NCI-H82 treated with DMSO at 0.1 percent for 48 hours (cell line): ENCODE measurements at regions not wholly inside any gene's neighbourhood (a gene's known extent, or its start where the extent isn't known, plus 50 kb on each side); places are given as distances from the start of the nearest gene placed in this dataset.
"Not testable (repeated sequence)": the region's sequence is repeated elsewhere in the genome, so short reads cannot be mapped to it uniquely, and the experiment has no call there.

Source experiments
- DNase-seq: peaks from one replicate; lab custom pipeline; 2025; ENCODE audit not compliant: unreplicated experiment; lab: John Stamatoyannopoulos, UW

- no peak for DNase-seq
Observed at GRCh38 chr6:144901412-144901811, 616.3 kb downstream of the UTRN start.

GRCh38 chr6:144908004-144908403, 622.9 kb downstream of the UTRN start:
- no peak for DNase-seq

- DNase-seq: no peak
Observed at GRCh38 chr6:144909753-144910285, 624.7 kb downstream of the UTRN start.

DNA sequence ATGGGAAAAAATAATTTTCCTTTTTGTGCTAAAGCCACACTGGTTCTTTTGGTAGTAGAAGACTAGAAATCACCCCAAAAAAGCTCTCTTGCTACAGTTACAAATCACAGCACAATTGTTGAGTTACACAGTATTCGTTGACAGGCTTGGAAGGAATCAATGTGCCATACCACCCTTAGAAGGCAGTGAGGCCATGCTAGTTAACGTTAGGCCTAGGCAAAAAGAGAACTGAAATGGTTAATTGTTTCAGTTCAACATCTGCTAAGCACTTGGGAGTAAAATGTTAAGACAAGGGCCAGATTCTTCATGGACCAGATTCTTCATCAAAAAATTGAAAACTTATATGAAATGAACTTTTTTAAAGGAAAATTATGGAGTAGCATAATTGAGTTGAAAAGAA, 626.2 kb downstream of the UTRN start:
- DNase-seq: no peak

DNA sequence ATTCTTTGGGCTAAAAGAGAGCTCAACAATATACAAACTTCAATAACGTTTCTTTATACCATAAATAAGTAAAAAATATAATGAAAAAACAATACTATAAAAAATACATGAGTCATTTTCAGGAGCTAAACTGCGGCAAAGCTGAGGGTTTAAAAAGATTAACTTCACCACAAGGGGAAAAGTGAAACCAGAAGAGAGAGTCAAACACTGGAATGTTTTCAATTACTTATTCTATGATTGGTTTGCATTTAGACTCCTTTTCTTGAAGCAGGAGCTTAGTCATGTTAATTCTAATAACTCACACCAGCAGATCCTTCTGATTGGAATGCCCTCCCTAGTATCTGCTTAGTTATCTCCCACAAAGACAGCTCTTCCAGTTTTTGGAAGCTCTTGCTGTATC, 627.3 kb downstream of the UTRN start:
- no peak for DNase-seq

DNA sequence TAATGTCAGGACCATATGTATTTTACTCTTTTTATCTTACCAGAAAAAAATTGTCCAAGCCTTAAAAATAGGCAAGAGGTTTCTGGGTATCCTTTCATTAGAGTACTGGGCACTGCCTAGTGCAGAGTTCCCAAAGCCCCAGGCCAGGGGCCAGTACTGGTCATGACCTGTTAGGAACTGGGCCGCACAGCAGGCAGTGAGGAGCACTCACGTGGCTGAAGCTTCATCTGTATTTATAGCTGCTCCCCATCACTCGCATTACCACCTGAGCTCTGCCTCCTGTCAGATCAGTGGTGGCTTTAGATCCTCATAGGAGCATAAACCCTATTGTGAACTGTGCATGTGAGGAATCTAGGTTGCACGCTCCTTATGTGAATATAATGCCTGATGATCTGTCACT, 632.9 kb downstream of the UTRN start:
- DNase-seq: no peak

DNA sequence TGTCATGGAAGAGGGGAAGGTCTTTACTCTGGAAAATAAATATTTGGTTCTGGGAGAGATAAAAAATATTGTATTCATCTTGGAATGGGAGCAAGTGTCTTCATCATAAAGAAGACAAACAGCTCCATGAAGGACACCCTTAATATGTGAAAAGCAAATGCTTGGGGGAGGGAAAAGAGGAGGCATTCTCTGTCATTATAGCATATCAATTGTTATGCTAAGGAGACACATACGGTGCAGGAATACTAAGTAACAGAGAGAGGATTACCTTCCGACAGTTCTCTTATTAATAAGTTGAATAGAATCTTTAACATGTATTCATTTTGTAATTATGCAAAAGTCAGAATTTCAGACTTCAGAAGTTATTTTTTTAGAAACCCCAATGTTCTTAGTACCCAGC, 634.4 kb downstream of the UTRN start:
- DNase-seq: no peak

- DNase-seq: no peak
Observed at GRCh38 chr6:144920391-144920961, 635.3 kb downstream of the UTRN start.

DNA sequence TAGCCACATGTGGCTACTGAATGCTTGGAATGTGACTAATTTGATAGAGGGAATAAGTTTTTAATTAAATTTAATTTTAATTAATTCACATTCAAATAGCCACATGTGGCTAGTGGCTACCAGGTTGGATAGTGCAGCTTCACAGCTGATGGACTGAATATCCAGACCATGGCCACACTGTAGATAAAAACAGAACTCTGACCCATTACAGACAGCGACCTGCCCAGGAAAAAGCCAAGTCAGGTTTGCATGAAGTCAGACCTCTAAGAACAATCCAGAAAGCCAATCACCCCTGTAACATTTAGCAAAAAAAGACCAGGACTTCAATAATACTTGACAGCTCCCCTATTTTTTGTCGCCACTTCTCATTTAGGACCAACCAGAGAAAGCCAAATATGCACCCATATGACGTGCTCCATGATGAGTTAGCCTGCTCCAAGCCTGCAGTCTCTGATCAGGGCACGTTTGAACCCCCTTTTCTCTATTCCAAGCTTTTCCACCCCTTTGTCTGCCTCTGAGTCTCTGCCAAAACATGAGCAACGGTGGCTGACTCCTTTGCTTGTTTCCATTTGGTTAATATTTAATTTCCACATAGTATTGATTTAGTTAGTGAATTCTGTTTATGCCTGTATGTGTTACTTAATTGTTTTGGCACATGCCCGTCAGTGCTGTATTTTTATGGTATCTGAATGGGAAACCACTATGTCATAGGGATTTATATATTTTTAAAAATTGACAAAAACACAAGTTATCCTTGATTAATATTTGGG, 636.3 kb downstream of the UTRN start:
- no peak for DNase-seq

GRCh38 chr6:144922120-144922722, 637.1 kb downstream of the UTRN start:
- DNase-seq: no peak

DNA sequence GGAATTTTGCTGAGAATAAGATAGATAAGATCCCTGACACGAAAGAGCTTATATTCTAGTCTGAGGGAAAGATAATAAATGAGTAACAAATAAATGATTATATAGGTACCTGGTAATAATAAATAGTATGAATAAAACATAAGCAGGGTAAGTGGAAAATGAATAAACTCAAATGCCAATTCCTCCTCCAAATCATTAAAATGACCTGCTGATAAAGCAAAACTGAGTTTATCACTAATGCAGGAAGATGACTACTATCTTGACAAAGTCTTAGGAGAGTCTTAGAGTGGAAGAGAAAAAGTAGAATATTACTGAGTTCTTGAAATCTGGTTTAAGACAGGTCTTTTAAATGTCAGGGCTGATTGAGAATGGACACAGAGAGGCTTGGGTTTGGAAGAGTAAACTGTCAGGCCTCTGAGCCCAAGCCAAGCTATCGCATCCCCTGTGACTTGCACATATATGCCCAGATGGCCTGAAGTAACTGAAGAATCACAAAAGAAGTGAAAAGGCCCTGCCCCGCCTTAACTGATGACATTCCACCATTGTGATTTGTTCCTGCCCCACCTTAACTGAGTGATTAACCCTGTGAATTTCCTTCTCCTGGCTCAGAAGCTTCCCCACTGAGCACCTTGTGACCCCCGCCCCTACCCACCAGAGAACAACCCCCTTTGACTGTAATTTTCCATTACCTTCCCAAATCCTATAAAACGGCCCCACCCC, 637.8 kb downstream of the UTRN start:
- not testable (repeated sequence) for DNase-seq

DNA sequence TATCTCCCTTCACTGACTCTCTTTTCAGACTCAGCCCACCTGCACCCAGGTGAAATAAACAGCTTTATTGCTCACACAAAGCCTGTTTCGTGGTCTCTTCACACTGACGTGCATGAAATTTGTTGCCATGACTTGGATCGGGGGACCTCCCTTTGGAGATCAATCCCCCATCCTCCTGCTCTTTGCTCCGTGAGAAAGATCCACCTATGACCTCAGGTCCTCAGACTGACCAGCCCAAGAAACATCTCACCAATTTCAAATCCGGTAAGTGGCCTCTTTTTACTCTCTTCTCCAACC, 638.3 kb downstream of the UTRN start:
- not testable (repeated sequence) for DNase-seq

DNA sequence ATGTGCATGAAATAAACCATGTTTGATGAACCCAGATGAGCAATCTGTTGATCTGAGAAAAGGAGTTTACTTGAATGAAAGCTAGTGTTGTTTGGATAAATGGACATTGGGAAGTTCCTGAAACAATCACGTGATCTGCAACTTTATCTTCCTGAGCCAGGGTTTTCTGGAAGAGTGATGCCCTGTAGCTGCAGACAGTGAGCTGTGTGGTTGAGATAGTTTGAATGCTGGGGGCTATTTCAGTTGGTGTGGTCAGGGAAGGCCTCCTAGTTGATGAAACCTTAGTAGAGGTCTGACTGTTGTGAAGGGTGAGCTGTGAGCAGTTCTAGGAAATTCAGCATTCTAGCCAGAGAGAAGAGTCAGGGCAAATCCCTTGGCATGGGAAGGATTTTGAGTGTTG, 643.7 kb downstream of the UTRN start:
- DNase-seq: no peak

- no peak for DNase-seq
Observed at GRCh38 chr6:144929262-144929661, 644.1 kb downstream of the UTRN start.

DNA sequence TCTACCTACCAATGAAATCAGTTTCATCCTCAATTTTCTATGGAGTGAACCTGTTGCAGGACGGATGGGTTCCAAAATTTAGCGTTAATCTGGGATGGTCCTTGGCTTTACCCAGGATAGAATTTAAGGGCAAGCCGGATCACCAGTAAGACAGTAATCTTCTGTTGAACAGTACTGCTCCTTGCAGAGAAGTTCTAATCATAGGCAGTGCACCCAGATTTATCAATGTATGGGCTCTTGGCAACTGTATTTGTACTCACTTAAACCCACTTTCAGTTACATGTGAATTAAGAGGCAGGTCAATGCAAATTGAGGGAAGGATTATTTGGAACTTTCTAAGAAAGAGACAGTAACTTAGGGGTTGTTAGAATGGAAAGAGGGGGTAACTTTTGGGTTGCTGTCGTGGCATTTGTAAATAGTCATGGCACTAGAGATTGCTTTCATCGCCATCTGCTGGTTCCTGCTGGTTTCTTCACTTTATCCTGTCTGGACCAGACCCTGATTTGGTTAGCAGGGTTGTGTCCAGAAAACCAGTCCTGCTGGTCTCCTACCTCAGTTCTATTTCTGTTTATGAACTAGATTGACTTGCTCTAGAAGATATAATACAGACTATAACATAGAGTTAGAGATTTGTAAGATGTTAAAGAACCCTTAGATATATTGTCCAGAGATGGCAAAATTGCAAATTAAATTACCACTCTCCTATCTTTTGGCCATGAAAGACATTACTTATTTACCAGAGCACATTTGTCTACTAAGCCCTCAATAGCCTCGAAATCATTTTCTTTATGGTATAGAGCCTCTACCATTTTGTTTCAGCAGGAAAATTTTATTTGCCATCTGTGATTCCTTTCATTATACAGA, 646.3 kb downstream of the UTRN start:
- DNase-seq: no peak

- DNase-seq: no peak
Observed at GRCh38 chr6:144932621-144933020, 647.5 kb downstream of the UTRN start.

DNA sequence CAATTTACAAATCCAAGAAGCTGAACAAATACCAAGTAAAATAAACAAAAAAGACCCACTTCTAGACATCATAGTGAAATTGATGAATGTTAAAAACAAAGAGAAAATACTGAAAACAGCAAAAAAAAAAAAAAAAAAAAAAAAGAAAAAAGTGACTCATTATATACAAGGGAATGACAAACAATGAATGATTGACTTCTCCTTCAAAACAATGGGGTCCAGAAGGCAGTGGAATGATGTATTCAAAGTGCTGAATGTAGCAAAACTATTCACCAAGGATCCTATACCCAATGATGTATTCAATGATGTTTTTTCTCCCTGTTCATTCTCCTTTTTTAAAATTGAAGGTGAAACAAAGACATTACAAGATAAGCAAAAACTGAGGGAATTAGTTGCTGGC, 650.0 kb downstream of the UTRN start:
- DNase-seq: no peak

GRCh38 chr6:144935661-144936060, 650.5 kb downstream of the UTRN start:
- DNase-seq: no peak

DNA sequence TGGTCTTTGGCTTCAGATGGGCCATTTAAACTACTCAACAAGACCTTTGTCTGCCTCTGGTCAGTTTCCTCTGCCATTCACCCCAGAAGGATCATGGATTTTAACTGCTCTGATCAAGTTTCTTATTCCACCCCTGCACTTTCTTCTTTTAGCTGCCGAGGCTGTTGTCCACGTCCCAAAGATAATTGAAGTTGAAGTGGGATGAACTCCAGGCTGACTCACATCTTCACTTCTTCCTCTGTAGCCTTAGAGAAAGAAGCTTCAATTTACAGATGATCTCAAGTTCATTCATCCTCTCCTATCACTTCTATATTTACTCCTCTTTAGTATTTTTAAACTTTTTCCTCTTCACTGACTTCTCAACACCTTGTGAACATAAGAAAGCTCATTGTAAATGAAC, 651.6 kb downstream of the UTRN start:
- no peak for DNase-seq

DNA sequence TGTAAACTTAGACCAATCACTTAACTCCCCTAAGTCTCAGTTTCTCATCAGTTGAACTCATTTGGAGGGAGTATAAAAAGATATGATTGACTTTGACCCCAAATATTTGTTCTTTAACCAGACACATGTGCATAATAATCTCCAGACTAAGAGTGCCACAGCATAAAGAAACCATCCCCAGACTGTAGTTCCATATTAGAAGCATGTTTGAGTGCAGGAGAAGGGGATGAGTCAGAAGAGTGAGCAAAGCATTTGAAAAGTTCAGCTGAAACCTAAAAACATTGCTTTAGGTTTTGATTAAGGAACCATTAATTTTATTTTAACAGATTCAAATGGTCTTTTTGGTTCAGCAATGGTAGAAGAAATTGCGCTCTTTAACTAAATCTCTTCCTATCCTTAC, 654.8 kb downstream of the UTRN start:
- DNase-seq: no peak

DNA sequence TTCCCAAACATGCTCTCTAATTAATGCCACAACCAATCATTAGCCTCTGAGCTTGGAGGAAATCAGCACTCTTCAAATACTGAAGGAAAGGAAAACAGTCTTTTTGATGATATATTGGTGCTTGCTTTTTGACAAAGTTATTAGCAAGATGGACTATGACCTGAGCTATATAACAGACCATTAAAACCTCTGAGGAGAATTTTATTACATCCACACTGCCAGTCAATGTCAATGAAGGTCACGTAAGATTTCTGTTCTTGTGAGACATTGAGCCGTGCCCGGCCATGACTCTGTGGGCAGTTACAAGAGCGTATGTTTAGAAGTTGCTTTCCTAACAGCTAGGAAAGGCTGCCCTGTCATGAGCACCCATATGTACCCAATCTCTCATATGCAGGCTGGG, 659.0 kb downstream of the UTRN start:
- DNase-seq: no peak
